ENCODE measurements at regions not wholly inside any gene's neighbourhood (a gene's known extent, or its start where the extent isn't known, plus 50 kb on each side); places are given as distances from the start of the nearest gene placed in this dataset.

DNA sequence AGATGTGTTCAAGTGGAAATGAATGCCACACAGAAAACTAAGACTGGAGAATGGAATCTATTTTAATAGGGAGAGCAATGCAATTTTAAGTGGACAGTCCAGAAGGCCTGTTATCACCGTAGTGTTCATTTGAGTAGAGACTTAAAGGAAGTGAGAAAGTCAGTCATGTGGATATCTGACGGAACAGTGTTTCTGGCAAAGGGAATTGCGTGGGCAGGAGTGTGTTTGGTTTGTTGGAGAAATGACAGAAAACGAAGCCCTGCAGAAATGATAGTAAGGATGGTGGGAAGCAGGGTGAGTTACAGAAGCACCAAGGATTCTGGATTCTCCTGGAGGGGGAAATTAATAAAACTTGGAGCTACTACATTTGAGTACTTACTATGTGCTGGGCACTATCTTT lies 776.6 kb downstream of the MED13L start:
- no peak for TF ChIP-seq EZH2phosphoT487 (IDR thresholded peaks at IDR 0.05; ENCODE audit: low read depth, severe bottlenecking, unreplicated experiment)
- TF ChIP-seq, protein P1, sequence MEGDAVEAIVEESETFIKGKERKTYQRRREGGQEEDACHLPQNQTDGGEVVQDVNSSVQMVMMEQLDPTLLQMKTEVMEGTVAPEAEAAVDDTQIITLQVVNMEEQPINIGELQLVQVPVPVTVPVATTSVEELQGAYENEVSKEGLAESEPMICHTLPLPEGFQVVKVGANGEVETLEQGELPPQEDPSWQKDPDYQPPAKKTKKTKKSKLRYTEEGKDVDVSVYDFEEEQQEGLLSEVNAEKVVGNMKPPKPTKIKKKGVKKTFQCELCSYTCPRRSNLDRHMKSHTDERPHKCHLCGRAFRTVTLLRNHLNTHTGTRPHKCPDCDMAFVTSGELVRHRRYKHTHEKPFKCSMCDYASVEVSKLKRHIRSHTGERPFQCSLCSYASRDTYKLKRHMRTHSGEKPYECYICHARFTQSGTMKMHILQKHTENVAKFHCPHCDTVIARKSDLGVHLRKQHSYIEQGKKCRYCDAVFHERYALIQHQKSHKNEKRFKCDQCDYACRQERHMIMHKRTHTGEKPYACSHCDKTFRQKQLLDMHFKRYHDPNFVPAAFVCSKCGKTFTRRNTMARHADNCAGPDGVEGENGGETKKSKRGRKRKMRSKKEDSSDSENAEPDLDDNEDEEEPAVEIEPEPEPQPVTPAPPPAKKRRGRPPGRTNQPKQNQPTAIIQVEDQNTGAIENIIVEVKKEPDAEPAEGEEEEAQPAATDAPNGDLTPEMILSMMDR (IDR thresholded peaks at IDR 0.05; ENCODE audit: poor library complexity), result no peak

All from hepatocyte (in vitro differentiated cells).